T-helper 2 cell (primary cell): ENCODE measurements at regions not wholly inside any gene's neighbourhood (a gene's known extent, or its start where the extent isn't known, plus 50 kb on each side); places are given as distances from the start of the nearest gene placed in this dataset.
"Not testable (repeated sequence)": the region's sequence is repeated elsewhere in the genome, so short reads cannot be mapped to it uniquely, and the experiment has no call there.

Source experiments
- DNase-seq, 5 experiments: peaks; one replicate each; pipeline versions ENCODE4 v3.0.0 to v3.0.0-alpha.2; 2012 to 2022

- not testable (repeated sequence) for DNase-seq
These were observed 60.6 kb downstream of the GOLGA8T start for GRCh38 chr15:30195355-30196008.

- DNase-seq: peak in 3 of 5 experiments; percentile 6 to 47 (median 6)
These were observed 61.1 kb downstream of the GOLGA8T start for GRCh38 chr15:30196009-30196375.

GRCh38 chr15:30196769-30197168 is 61.9 kb downstream of the GOLGA8T start:
- DNase-seq: not testable (repeated sequence)

GRCh38 chr15:30201517-30201916 is 66.7 kb downstream of the GOLGA8T start:
- not testable (repeated sequence) for DNase-seq

GRCh38 chr15:30213733-30214132 is 78.9 kb downstream of the GOLGA8T start:
- not testable (repeated sequence) for DNase-seq

GRCh38 chr15:30221803-30222202 is 87.0 kb downstream of the GOLGA8T start:
- DNase-seq: not testable (repeated sequence)

- DNase-seq: not testable (repeated sequence)
These were observed 88.1 kb downstream of the GOLGA8T start for GRCh38 chr15:30222798-30223591.

GRCh38 chr15:30225233-30225891 is 90.5 kb downstream of the GOLGA8T start:
- DNase-seq: not testable (repeated sequence)

GRCh38 chr15:30261432-30262141 is 126.7 kb downstream of the GOLGA8T start:
- DNase-seq: not testable (repeated sequence)

- not testable (repeated sequence) for DNase-seq
These were observed 127.2 kb downstream of the GOLGA8T start for GRCh38 chr15:30262142-30262460.

GRCh38 chr15:30264000-30264399 is 129.1 kb downstream of the GOLGA8T start:
- not testable (repeated sequence) for DNase-seq

GRCh38 chr15:30295150-30295844 is 98.0 kb downstream of the CHRFAM7A start:
- not testable (repeated sequence) for DNase-seq

- DNase-seq: not testable (repeated sequence)
These were observed 89.4 kb downstream of the CHRFAM7A start for GRCh38 chr15:30303968-30304367.
